OCI-LY3 (cell line): ENCODE measurements at regions not wholly inside any gene's neighbourhood (a gene's known extent, or its start where the extent isn't known, plus 50 kb on each side); places are given as distances from the start of the nearest gene placed in this dataset.
"Not testable (repeated sequence)": the region's sequence is repeated elsewhere in the genome, so short reads cannot be mapped to it uniquely, and the experiment has no call there.

ENCODE experiments used
- H2AFZ ChIP-seq: fragments of 200-600, 300-600 bp; shearing (Covaris generic); 2 replicates; pipeline ENCODE4 v1.6.0; 2014; ENCODE audit warnings: antibody characterized with exemption, low read depth, low read length
- H3K27ac ChIP-seq: fragments of 200-600, 300-600 bp; sonication (generic); 2 replicates; pipeline ENCODE4 v1.5.1; 2014; ENCODE audit warnings: mild to moderate bottlenecking, low read length, moderate library complexity, mixed read lengths
- H3K27me3 ChIP-seq: fragments of 200-600, 300-600 bp; sonication (generic); 2 replicates; pipeline ENCODE4 v1.6.1; 2014; ENCODE audit warnings: low read depth, low read length, mixed read lengths
- H3K36me3 ChIP-seq: fragments of 200-600, 300-600 bp; sonication (generic); replicated peaks from 2 replicates; pipeline ENCODE3; 2014; ENCODE audit warnings: low read depth, low read length, mixed read lengths
- H3K4me1 ChIP-seq: fragments of 300-600, 200-600 bp; sonication (generic); 2 replicates; pipeline ENCODE4 v1.6.1; 2014; ENCODE audit warnings: low read length, mixed read lengths
- H3K4me2 ChIP-seq: fragments of 200-600, 300-600 bp; sonication (generic); 2 replicates; pipeline ENCODE4 v1.6.1; 2014; ENCODE audit warnings: low read length, mixed read lengths
- H3K4me3 ChIP-seq: fragments of 300-600, 200-600 bp; sonication (generic); 2 replicates; pipeline ENCODE4 v1.5.1; 2014; ENCODE audit warnings: antibody characterized with exemption, mild to moderate bottlenecking, low read length, moderate library complexity
- H3K79me2 ChIP-seq: fragments of 300-600, 200-600 bp; shearing (Covaris generic); 2 replicates; pipeline ENCODE4 v1.6.1; 2014; ENCODE audit warnings: mild to moderate bottlenecking, low read length, mixed read lengths
- H3K9ac ChIP-seq: fragments of 300-600, 200-600 bp; shearing (Covaris generic); 2 replicates; pipeline ENCODE4 v1.6.0; 2014; ENCODE audit warnings: mild to moderate bottlenecking, low read length, moderate library complexity
- H3K9me3 ChIP-seq: fragments of 200-600, 300-600 bp; shearing (Covaris generic); 2 replicates; pipeline ENCODE4 v1.6.1; 2014; ENCODE audit warnings: low read length, mixed read lengths; ENCODE audit not compliant: insufficient read depth
- H4K20me1 ChIP-seq: fragments of 200-600, 300-600 bp; sonication (generic); 2 replicates; pipeline ENCODE4 v1.6.1; 2016; ENCODE audit warnings: low read length, mixed read lengths; ENCODE audit not compliant: insufficient read depth
- CTCF ChIP-seq: fragments of 200-600, 300-600 bp; sonication (generic); IDR thresholded peaks from 2 replicates; pipeline ENCODE4 v1.5.1; 2014; ENCODE audit warnings: antibody characterized with exemption, low read length, low read depth
- EZH2phosphoT487 ChIP-seq: fragments of 200-600 bp; shearing (Covaris generic); IDR thresholded peaks from 2 replicates; pipeline ENCODE4 v1.6.1; 2018; ENCODE audit warnings: antibody characterized with exemption, mixed run types, low read depth

- Histone ChIP-seq H3K27ac (no peak overlapping the region), H4K20me1 (peaks cover 5% of the 10 kb centered on the region; the same call in 1 of the 2 replicates), H3K27me3 (peaks cover 8% of the 10 kb centered on the region; the same call in 1 of the 2 replicates), H3K79me2 (no peaks in the 10 kb centered on the region), H3K4me1 (no peaks in the 10 kb centered on the region), H3K9ac (no peak overlapping the region), H3K36me3 (no peaks in the 10 kb centered on the region), H2AFZ (no peak overlapping the region), H3K9me3 (no peaks in the 10 kb centered on the region), H3K4me3 (no peak overlapping the region), H3K4me2 (no peak overlapping the region)
- TF ChIP-seq EZH2phosphoT487 (no peak), CTCF (peak; percentile 94)
These were observed 494.5 kb upstream of the LARGE1 start for GRCh38 chr22:34414467-34415440.

- Histone ChIP-seq H3K36me3 (no peaks in the 10 kb centered on the region), H3K9ac (no peak overlapping the region), H3K4me2 (no peak overlapping the region), H3K4me1 (no peaks in the 10 kb centered on the region), H3K79me2 (no peaks in the 10 kb centered on the region), H3K27ac (no peak overlapping the region), H3K27me3 (no peaks in the 10 kb centered on the region), H3K4me3 (no peak overlapping the region), H2AFZ (no peak overlapping the region), H4K20me1 (peaks cover 5% of the 10 kb centered on the region; the same call in 1 of the 2 replicates), H3K9me3 (no peaks in the 10 kb centered on the region)
- TF ChIP-seq CTCF: no peak
These were observed 496.0 kb upstream of the LARGE1 start for GRCh38 chr22:34416022-34416860.

- not testable (repeated sequence) for H3K36me3 ChIP-seq, H3K27ac ChIP-seq, H3K9ac ChIP-seq, H3K27me3 ChIP-seq, H3K4me2 ChIP-seq, H3K4me3 ChIP-seq, H3K9me3 ChIP-seq, H4K20me1 ChIP-seq, H3K4me1 ChIP-seq, H2AFZ ChIP-seq, H3K79me2 ChIP-seq
These were observed 502.7 kb upstream of the LARGE1 start for GRCh38 chr22:34422948-34423347.

GRCh38 chr22:34427436-34427835, 507.2 kb upstream of the LARGE1 start:
- Histone ChIP-seq H3K4me1 (no peaks in the 10 kb centered on the region), H4K20me1 (no peaks in the 10 kb centered on the region), H3K36me3 (no peaks in the 10 kb centered on the region), H3K79me2 (no peaks in the 10 kb centered on the region), H3K4me3 (no peak overlapping the region), H3K27me3 (no peaks in the 10 kb centered on the region), H3K9ac (no peak overlapping the region), H3K4me2 (no peak overlapping the region), H3K27ac (no peak overlapping the region), H3K9me3 (no peaks in the 10 kb centered on the region), H2AFZ (no peak overlapping the region)
- TF ChIP-seq EZH2phosphoT487: no peak
- no peak for TF ChIP-seq CTCF
